Stimulated activated effector memory CD8-positive, alpha-beta T cell treated with anti-CD3 and anti-CD28 coated beads, Interleukin-12 subunit alpha, Interleukin-12 subunit beta, amount 100 ng/mL, for 72 hours (primary cell): ENCODE measurements at regions not wholly inside any gene's neighbourhood (a gene's known extent, or its start where the extent isn't known, plus 50 kb on each side); places are given as distances from the start of the nearest gene placed in this dataset.
"Not testable (repeated sequence)": the region's sequence is repeated elsewhere in the genome, so short reads cannot be mapped to it uniquely, and the experiment has no call there.

ENCODE experiments used
- ATAC-seq: fragments of 150-1000 bp; cut with Tn5 transposase; 2 replicates; pipeline ENCODE4 v1.10.0; 2021
- DNase-seq, 2 donors: peaks; one replicate each; pipeline ENCODE4 v3.0.0; 2021 to 2022; ENCODE audit warnings: low spot score in 2 of 2
- H3K27ac Mint-ChIP-seq: one replicate; pipeline ENCODE4 v1.8.0; 2022; ENCODE audit warnings: mild to moderate bottlenecking, mixed read lengths
- H3K36me3 Mint-ChIP-seq: one replicate; pipeline ENCODE4 v1.8.0; 2022; ENCODE audit warnings: mild to moderate bottlenecking, mixed read lengths
- H3K4me1 Mint-ChIP-seq: one replicate; pipeline ENCODE4 v1.8.0; 2022; ENCODE audit warnings: mixed read lengths
- H3K4me3 Mint-ChIP-seq: one replicate; pipeline ENCODE4 v1.8.0; 2022; ENCODE audit warnings: mild to moderate bottlenecking, mixed read lengths
- H3K9me3 Mint-ChIP-seq: one replicate; pipeline ENCODE4 v1.8.0; 2022; ENCODE audit warnings: mixed read lengths

GRCh38 chr7:67866054-67866453 is 869.4 kb downstream of the TYW1 start:
- no peak for ATAC-seq
- Mint-ChIP-seq H3K9me3 (peaks cover 22% of the 10 kb centered on the region), H3K36me3 (no peaks in the 10 kb centered on the region), H3K4me3 (no peak overlapping the region), H3K27ac (no peak overlapping the region), H3K4me1 (no peaks in the 10 kb centered on the region)
- no peak for DNase-seq

DNA sequence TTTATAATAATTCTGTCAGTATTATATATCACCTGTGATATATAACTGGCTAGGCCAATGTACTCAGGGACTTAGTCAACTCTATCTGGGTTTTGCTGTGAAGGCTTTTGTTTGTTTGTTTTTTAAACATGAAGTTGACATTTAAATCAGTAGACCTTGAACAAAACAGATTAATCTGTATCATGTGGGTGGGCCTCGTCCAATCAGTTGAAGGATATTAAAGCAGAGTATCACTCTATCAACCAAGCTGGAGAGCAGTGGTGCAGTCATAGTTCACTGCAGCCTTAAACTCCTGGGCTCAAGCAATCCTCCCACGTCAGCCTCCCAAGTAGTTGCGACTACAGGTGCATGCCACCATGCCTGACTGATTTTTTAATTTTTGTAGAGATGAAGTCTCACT is 870.2 kb downstream of the TYW1 start:
- Mint-ChIP-seq H3K4me3 (no peak overlapping the region), H3K27ac (no peak overlapping the region), H3K9me3 (peaks cover 18% of the 10 kb centered on the region), H3K36me3 (no peaks in the 10 kb centered on the region), H3K4me1 (no peaks in the 10 kb centered on the region)
- ATAC-seq: no peak
- DNase-seq: no peak

- Mint-ChIP-seq H3K4me3 (no peak overlapping the region), H3K36me3 (no peaks in the 10 kb centered on the region), H3K9me3 (peaks cover 7% of the 10 kb centered on the region), H3K27ac (no peak overlapping the region), H3K4me1 (no peaks in the 10 kb centered on the region)
- no peak for DNase-seq
- no peak for ATAC-seq
Measured at GRCh38 chr7:67870396-67870795, 873.8 kb downstream of the TYW1 start.

DNA sequence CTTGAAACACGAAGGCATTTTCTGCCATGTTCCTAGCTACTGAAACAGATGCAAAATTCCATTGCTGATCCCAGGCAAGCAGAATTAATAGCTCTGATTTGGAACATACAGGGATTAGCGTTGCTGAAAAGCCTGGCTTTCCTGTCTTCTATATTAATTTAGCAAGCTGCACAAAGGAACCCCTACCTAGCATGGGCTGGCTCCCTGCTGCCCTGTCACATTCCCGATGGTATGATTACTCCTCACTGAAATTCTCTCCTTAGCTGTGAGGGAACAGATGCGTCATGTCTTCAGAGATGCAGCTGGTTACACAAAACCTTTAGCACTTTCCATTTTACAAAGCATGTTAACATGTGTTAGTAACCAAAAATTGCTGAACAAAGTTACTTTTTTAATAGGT is 878.9 kb downstream of the TYW1 start:
- Mint-ChIP-seq H3K27ac (no peak overlapping the region), H3K4me3 (no peak overlapping the region), H3K36me3 (no peaks in the 10 kb centered on the region), H3K9me3 (peaks cover 19% of the 10 kb centered on the region), H3K4me1 (no peaks in the 10 kb centered on the region)
- DNase-seq: no peak
- no peak for ATAC-seq

GRCh38 chr7:67878808-67879207 is 882.2 kb downstream of the TYW1 start:
- H3K27ac Mint-ChIP-seq: no peak overlapping the region
- DNase-seq (no peak), ATAC-seq (no peak)
- no peak overlapping the region for H3K4me3 Mint-ChIP-seq
- peaks cover 24% of the 10 kb centered on the region for H3K9me3 Mint-ChIP-seq
- no peaks in the 10 kb centered on the region for H3K36me3 Mint-ChIP-seq
- H3K4me1 Mint-ChIP-seq: no peaks in the 10 kb centered on the region

- Mint-ChIP-seq H3K9me3 (peaks cover 18% of the 10 kb centered on the region), H3K4me3 (no peak overlapping the region), H3K4me1 (no peaks in the 10 kb centered on the region), H3K36me3 (no peaks in the 10 kb centered on the region), H3K27ac (no peak overlapping the region)
- ATAC-seq (no peak), DNase-seq (no peak)
Measured at GRCh38 chr7:67882843-67883242, 886.2 kb downstream of the TYW1 start.

GRCh38 chr7:67890316-67890715 is 893.7 kb downstream of the TYW1 start:
- no peak overlapping the region for H3K4me3 Mint-ChIP-seq
- H3K27ac Mint-ChIP-seq: no peak overlapping the region
- DNase-seq (no peak), ATAC-seq (no peak)
- H3K36me3 Mint-ChIP-seq: no peaks in the 10 kb centered on the region
- H3K4me1 Mint-ChIP-seq: no peaks in the 10 kb centered on the region
- peaks cover 9% of the 10 kb centered on the region for H3K9me3 Mint-ChIP-seq

DNA sequence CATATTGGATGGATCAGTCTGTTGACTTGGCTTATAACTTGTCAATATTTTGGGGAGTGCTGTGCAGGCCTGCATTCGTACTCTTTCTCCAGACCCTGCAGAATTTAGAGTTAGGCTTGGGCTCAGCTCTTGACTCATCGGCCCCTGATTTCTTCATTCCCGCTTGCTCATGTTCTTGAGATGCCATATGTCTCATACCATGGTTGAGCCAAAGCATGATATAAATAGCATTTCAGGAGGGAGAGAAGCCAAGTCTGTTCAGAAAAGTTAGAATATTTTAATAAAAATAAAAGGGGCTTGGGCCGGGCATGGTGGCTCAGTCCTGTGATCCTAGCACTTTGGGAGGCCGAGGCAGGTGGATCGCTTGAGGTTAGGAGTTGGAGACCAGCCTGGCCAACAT is 898.1 kb downstream of the TYW1 start:
- Mint-ChIP-seq H3K4me1 (no peaks in the 10 kb centered on the region), H3K36me3 (no peaks in the 10 kb centered on the region), H3K4me3 (no peak overlapping the region), H3K27ac (no peak overlapping the region), H3K9me3 (peaks cover 12% of the 10 kb centered on the region)
- DNase-seq (no peak), ATAC-seq (no peak)

DNA sequence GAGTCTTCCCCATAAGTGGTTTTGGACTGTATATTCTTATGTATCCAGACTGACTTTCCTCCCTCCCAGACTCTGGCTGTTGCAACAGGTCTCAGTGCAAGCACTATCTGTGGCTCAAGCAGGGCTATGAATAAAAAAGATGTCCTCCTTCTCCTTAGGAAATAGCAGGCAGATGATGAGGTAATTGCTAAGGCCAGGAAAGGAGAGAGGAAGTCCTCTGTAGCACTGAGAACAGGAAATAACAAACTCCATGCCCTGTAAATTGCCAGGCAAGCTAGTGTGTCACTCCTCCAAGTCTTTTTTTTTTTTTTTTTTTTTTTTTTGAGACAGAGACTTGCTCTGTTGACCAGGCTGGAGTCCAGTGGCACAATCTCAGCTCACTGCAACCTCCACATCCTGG is 900.1 kb downstream of the TYW1 start:
- H3K9me3 Mint-ChIP-seq: peaks cover 12% of the 10 kb centered on the region
- no peak overlapping the region for H3K27ac Mint-ChIP-seq
- DNase-seq: no peak
- no peaks in the 10 kb centered on the region for H3K36me3 Mint-ChIP-seq
- H3K4me1 Mint-ChIP-seq: no peaks in the 10 kb centered on the region
- ATAC-seq: no peak
- no peak overlapping the region for H3K4me3 Mint-ChIP-seq

GRCh38 chr7:67900456-67900855 is 903.8 kb downstream of the TYW1 start:
- H3K4me3 Mint-ChIP-seq: no peak overlapping the region
- H3K4me1 Mint-ChIP-seq: no peaks in the 10 kb centered on the region
- peaks cover 11% of the 10 kb centered on the region for H3K9me3 Mint-ChIP-seq
- ATAC-seq: no peak
- no peaks in the 10 kb centered on the region for H3K36me3 Mint-ChIP-seq
- no peak for DNase-seq
- no peak overlapping the region for H3K27ac Mint-ChIP-seq

- DNase-seq (no peak), ATAC-seq (no peak)
- no peak overlapping the region for H3K27ac Mint-ChIP-seq
- H3K4me3 Mint-ChIP-seq: no peak overlapping the region
- H3K9me3 Mint-ChIP-seq: peaks cover 13% of the 10 kb centered on the region
- no peaks in the 10 kb centered on the region for H3K36me3 Mint-ChIP-seq
- H3K4me1 Mint-ChIP-seq: no peaks in the 10 kb centered on the region
Measured at GRCh38 chr7:67901808-67902480, 905.3 kb downstream of the TYW1 start.

DNA sequence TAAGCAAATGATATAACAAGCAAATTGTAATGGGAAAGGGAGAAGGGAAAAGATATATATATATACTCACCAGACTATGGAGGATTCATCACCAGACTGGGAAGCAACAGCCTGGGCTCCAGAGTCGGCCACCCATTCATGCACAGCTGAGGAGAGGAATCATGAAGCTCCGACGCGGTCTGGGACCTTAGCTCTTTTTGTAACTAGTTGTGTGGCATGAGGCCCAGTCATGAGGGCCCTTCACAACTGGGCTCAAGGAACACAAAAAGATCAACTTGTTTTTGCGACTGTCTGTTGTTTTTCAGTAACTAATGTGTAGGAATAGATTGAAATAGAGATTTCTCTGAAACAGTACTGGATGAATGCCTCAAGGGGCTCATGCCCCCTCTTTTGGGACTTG is 911.2 kb downstream of the TYW1 start:
- no peak for DNase-seq
- peaks cover 13% of the 10 kb centered on the region for H3K9me3 Mint-ChIP-seq
- H3K36me3 Mint-ChIP-seq: no peaks in the 10 kb centered on the region
- no peak overlapping the region for H3K4me3 Mint-ChIP-seq
- H3K4me1 Mint-ChIP-seq: no peaks in the 10 kb centered on the region
- no peak overlapping the region for H3K27ac Mint-ChIP-seq
- ATAC-seq: no peak

DNA sequence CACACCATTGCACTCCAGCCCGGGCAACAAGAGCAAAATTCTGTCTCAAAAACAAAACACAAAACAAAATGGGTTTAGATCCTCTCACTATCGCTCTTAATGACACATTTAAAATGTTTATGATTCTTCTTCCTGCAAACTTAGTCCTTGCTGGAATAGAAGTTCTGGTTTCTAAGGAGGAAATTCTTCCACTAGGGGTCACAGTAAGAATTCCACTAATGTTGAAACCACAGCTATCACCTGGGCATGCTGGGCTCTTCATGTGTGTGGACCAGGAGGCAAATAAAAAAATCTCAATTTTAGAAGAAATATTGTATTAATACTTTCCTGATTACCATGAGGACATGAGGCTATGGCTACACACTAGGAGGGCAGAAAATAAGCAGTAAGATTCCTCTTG is 915.8 kb downstream of the TYW1 start:
- H3K9me3 Mint-ChIP-seq: peaks cover 10% of the 10 kb centered on the region
- no peak for ATAC-seq
- no peak for DNase-seq
- no peak overlapping the region for H3K4me3 Mint-ChIP-seq
- H3K27ac Mint-ChIP-seq: no peak overlapping the region
- no peaks in the 10 kb centered on the region for H3K36me3 Mint-ChIP-seq
- H3K4me1 Mint-ChIP-seq: no peaks in the 10 kb centered on the region

DNA sequence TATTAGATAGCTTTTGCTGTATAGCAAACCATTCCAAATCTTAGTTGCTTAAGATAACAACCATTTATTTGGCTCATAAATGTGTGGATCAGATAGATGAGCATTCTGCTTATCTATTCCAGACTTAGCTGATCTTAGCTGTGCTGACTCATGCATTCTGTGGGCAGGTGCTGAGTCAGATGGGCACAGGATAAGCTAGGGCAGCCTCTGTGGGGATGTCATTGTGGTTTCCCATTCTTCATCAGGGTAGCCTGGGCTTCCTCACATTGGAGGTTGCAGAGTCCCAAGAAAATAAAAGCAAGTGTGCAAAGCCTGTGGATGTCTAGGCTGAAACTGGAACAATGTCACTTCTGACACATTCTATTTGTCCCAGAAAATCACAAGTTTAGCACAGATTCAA is 917.0 kb downstream of the TYW1 start:
- no peaks in the 10 kb centered on the region for H3K36me3 Mint-ChIP-seq
- H3K4me1 Mint-ChIP-seq: peaks cover 6% of the 10 kb centered on the region
- no peak overlapping the region for H3K4me3 Mint-ChIP-seq
- H3K27ac Mint-ChIP-seq: no peak overlapping the region
- no peak for ATAC-seq
- peaks cover 14% of the 10 kb centered on the region for H3K9me3 Mint-ChIP-seq
- DNase-seq: no peak

DNA sequence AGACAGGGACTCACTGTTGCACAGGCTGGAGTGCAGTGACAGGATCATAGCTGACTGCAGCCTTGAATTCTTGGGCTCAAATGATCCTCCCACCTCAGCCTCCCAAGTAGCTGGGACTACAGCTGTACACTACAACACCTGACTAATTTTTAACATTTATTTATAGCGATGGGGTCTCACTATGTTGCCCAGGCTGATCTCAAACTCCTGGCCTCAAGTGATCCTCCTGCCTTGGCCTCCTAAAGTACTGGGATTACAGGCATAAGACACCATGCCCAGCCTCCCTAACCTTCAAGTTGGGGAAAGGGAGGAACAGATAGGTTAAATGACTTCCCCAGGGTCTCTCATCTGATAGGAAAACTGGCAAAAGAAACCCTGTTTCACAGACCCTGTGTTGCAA is 919.5 kb downstream of the TYW1 start:
- H3K9me3 Mint-ChIP-seq: peaks cover 14% of the 10 kb centered on the region
- not testable (repeated sequence) for H3K4me3 Mint-ChIP-seq, H3K36me3 Mint-ChIP-seq, DNase-seq, H3K27ac Mint-ChIP-seq, H3K4me1 Mint-ChIP-seq, ATAC-seq

- Mint-ChIP-seq H3K4me1 (peaks cover 6% of the 10 kb centered on the region), H3K4me3 (no peak overlapping the region), H3K9me3 (peaks cover 14% of the 10 kb centered on the region)
Measured at GRCh38 chr7:67916571-67917436, 920.2 kb downstream of the TYW1 start.

More at GRCh38 chr7:67916571-67917436, 920.2 kb downstream of the TYW1 start:
- Mint-ChIP-seq H3K27ac (no peak overlapping the region), H3K36me3 (no peaks in the 10 kb centered on the region)
- DNase-seq (no peak), ATAC-seq (no peak)
